ENCODE measurements at regions not wholly inside any gene's neighbourhood (a gene's known extent, or its start where the extent isn't known, plus 50 kb on each side); places are given as distances from the start of the nearest gene placed in this dataset.

GRCh38 chrX:68982476-68982875, 153.7 kb downstream of the EFNB1 start:
- intact Hi-C loops (cut with micrococcal nuclease; ENCODE audit: unreplicated experiment) = no loop called here
- Histone ChIP-seq H3K36me3 (ENCODE audit: control insufficient read depth, insufficient read depth, low read length) (no peaks in the 10 kb centered on the region), H3K27ac (ENCODE audit: low read length) (no peak overlapping the region), H3K4me1 (ENCODE audit: control insufficient read depth, insufficient read depth, low read length) (no peaks in the 10 kb centered on the region), H3K27me3 (ENCODE audit: control insufficient read depth, insufficient read depth, low read length) (no peaks in the 10 kb centered on the region), H3K9me3 (ENCODE audit: control insufficient read depth, insufficient read depth, low read depth, low read length) (no peaks in the 10 kb centered on the region), H3K4me3 (ENCODE audit: low read depth in 2 of 2, low read length in 2 of 2) (no peak overlapping the region)
- DNase-seq (ENCODE audit: low read depth, low spot score) = no peak
- no TSS peak for BruUV-seq (replicated peaks)
- in situ Hi-C loops (cut with HindIII; ENCODE audit: low pct_unique_long_range_greater_than_20kb, low sequenced_read_pairs) = no loop called here
- ChIA-PET CTCF (no interaction called here), POLR2A (no interaction called here)
- TF ChIP-seq TCF7L2 (IDR thresholded peaks at IDR 0.05; ENCODE audit: low read depth, low read length) (no peak), POLR2AphosphoS5 (IDR thresholded peaks at IDR 0.05; ENCODE audit: low read depth, low read length) (no peak), SIN3A (IDR thresholded peaks at IDR 0.05; ENCODE audit: borderline replicate concordance, insufficient read depth, low read depth, low read length) (no peak), CTCF (IDR thresholded peaks at IDR 0.05) (no peak), REST (IDR thresholded peaks at IDR 0.05; ENCODE audit: insufficient read depth in 1 of 2, low read depth in 2 of 2, low read length in 1 of 2) (no peak)
- ATAC-seq = no peak

GRCh38 chrX:68980906-68981616, 152.2 kb downstream of the EFNB1 start:
- TF ChIP-seq REST (IDR thresholded peaks at IDR 0.05; ENCODE audit: insufficient read depth in 1 of 2, low read depth in 2 of 2, low read length in 1 of 2) (no peak), TCF7L2 (IDR thresholded peaks at IDR 0.05; ENCODE audit: low read depth, low read length) (no peak), CTCF (IDR thresholded peaks at IDR 0.05) (no peak), SIN3A (IDR thresholded peaks at IDR 0.05; ENCODE audit: borderline replicate concordance, insufficient read depth, low read depth, low read length) (no peak), POLR2AphosphoS5 (IDR thresholded peaks at IDR 0.05; ENCODE audit: low read depth, low read length) (no peak)
- CTCF ChIA-PET = interaction anchor here (0.8 kb wide), 1 partner anchor 385 kb away, joined by 3 read pairs; no protein-coding TSS in a partner anchor
- POLR2A ChIA-PET = no interaction called here
- H3K27me3 ChIP-seq (ENCODE audit: control insufficient read depth, insufficient read depth, low read length) = no peaks in the 10 kb centered on the region
- DNase-seq (ENCODE audit: low read depth, low spot score) (no peak), ATAC-seq (no peak)
- no TSS peak for BruUV-seq (replicated peaks)
- no peaks in the 10 kb centered on the region for H3K36me3 ChIP-seq (ENCODE audit: control insufficient read depth, insufficient read depth, low read length)
- no peaks in the 10 kb centered on the region for H3K9me3 ChIP-seq (ENCODE audit: control insufficient read depth, insufficient read depth, low read depth, low read length)
- in situ Hi-C loops (cut with HindIII; ENCODE audit: low pct_unique_long_range_greater_than_20kb, low sequenced_read_pairs) (no loop called here), intact Hi-C loops (cut with micrococcal nuclease; ENCODE audit: unreplicated experiment) (no loop called here)
- no peaks in the 10 kb centered on the region for H3K4me1 ChIP-seq (ENCODE audit: control insufficient read depth, insufficient read depth, low read length)
- H3K27ac ChIP-seq (ENCODE audit: low read length) = no peak overlapping the region
- H3K4me3 ChIP-seq (ENCODE audit: low read depth in 2 of 2, low read length in 2 of 2) = no peak overlapping the region
